Ishikawa (cell line): ENCODE measurements at regions not wholly inside any gene's neighbourhood (a gene's known extent, or its start where the extent isn't known, plus 50 kb on each side); places are given as distances from the start of the nearest gene placed in this dataset.

Source experiments
- CREB1 ChIP-seq: IDR thresholded peaks from 2 replicates; pipeline ENCODE4 v1.6.1; 2012; ENCODE audit warnings: low read depth
- EGR1 ChIP-seq: IDR thresholded peaks from 2 replicates; pipeline ENCODE4 v1.6.1; 2012
- EP300 ChIP-seq: IDR thresholded peaks from 2 replicates; pipeline ENCODE4 v1.6.1; 2012; ENCODE audit warnings: borderline replicate concordance
- TAF1 ChIP-seq: IDR thresholded peaks from 2 replicates; pipeline ENCODE4 v1.6.1; 2012; ENCODE audit warnings: low read depth, mild to moderate bottlenecking

DNA sequence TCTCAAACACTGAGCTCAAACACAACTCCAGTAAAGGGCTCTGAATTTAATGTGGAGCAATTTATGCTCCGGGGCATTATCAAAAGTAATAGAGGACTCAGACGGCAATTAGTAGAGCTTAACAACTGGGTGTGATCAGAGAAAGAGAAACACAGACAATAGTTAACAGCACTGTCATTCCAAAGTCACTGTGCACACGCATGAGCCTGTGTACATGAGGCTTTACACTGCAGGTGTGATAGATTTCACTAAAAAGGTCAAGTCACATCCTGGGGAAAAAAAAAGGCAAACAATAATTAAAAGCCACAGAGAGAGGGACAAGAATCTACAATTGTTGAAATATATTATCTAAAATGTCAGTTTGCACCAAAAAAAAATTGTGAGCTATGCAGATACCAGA lies 956.5 kb downstream of the CDH18 start:
- TF ChIP-seq CREB1: no peak
- TF ChIP-seq EP300: no peak
- TF ChIP-seq TAF1: no peak
- TF ChIP-seq EGR1: no peak
